ENCODE measurements at regions not wholly inside any gene's neighbourhood (a gene's known extent, or its start where the extent isn't known, plus 50 kb on each side); places are given as distances from the start of the nearest gene placed in this dataset.

DNA sequence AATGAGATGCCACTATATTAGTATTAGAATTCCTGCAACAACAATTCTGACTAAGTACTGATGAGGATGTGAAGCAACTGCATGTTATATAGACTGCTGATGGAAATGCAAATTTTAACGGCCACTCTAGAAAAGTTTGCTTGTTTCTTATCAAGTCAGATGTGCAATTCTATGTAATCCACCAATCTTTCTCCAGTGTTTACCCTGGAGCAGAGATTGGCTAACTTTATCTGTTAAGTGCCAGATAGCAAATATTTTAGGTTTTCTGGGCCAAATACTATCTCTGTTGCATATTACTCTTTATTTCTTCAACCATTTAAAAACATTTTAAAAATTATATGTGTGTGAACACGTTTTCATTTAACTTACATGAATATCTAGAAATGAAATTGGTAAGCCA, 586.9 kb downstream of the FAM181B start:
- H3K27ac ChIP-seq (ENCODE audit: insufficient read length, low read depth, low read length): no peak overlapping the region
- no peak overlapping the region for H2AFZ ChIP-seq (ENCODE audit: low read length)
- H3K14ac ChIP-seq (ENCODE audit: insufficient read depth, low read length): no peak overlapping the region
- H2BK5ac ChIP-seq (ENCODE audit: insufficient read length, low read length): no peak overlapping the region
- no peak overlapping the region for H3K4me2 ChIP-seq (ENCODE audit: insufficient read depth, insufficient read length, low read length)
- no peak for DNase-seq
- H4K91ac ChIP-seq (ENCODE audit: insufficient read length, low read depth, low read length): no peak overlapping the region
- H4K20me1 ChIP-seq (ENCODE audit: control insufficient read depth, insufficient read depth, insufficient read length): no peaks in the 10 kb centered on the region
- Mint-ChIP-seq H3K36me3 (ENCODE audit: insufficient read depth in 1 of 3, low read depth in 3 of 3) (no peaks in the 10 kb centered on the region), H3K4me3 (no peak overlapping the region), H3K27ac (no peak overlapping the region), H3K4me1 (peaks cover 6% of the 10 kb centered on the region in 2 experiments), H3K9me3 (no peaks in the 10 kb centered on the region), H3K27me3 (ENCODE audit: low read depth) (no peaks in the 10 kb centered on the region)
- TF ChIP-seq, protein P1, sequence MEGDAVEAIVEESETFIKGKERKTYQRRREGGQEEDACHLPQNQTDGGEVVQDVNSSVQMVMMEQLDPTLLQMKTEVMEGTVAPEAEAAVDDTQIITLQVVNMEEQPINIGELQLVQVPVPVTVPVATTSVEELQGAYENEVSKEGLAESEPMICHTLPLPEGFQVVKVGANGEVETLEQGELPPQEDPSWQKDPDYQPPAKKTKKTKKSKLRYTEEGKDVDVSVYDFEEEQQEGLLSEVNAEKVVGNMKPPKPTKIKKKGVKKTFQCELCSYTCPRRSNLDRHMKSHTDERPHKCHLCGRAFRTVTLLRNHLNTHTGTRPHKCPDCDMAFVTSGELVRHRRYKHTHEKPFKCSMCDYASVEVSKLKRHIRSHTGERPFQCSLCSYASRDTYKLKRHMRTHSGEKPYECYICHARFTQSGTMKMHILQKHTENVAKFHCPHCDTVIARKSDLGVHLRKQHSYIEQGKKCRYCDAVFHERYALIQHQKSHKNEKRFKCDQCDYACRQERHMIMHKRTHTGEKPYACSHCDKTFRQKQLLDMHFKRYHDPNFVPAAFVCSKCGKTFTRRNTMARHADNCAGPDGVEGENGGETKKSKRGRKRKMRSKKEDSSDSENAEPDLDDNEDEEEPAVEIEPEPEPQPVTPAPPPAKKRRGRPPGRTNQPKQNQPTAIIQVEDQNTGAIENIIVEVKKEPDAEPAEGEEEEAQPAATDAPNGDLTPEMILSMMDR (conservative IDR thresholded peaks at IDR 0.05): no peak
- no peak overlapping the region for H2BK20ac ChIP-seq (ENCODE audit: low read depth, low read length, poor library complexity, severe bottlenecking)
- H2BK12ac ChIP-seq (ENCODE audit: insufficient read length, low read depth, low read length): no peak overlapping the region
- WGBS (ENCODE audit: extremely low coverage, insufficient read length, low lambda C conversion rate): no CpG with 5 or more reads among the region's 2 CpGs
- no peaks in the 10 kb centered on the region for H3K4me1 ChIP-seq (ENCODE audit: insufficient read depth, low read length)
- no peak overlapping the region for H3K4ac ChIP-seq (ENCODE audit: low read depth, low read length)
- no peaks in the 10 kb centered on the region for H3K9me3 ChIP-seq (ENCODE audit: control insufficient read depth, low read depth, low read length)
- H2AK5ac ChIP-seq (ENCODE audit: insufficient read length, low read length): no peak overlapping the region
- H3T11ph ChIP-seq (ENCODE audit: low read length): no peak overlapping the region
- H3K79me2 ChIP-seq (ENCODE audit: insufficient read depth, low read length): no peaks in the 10 kb centered on the region
- no peak overlapping the region for H2BK15ac ChIP-seq (ENCODE audit: low read depth, low read length)
- H3K18ac ChIP-seq (ENCODE audit: insufficient read length, low read depth, low read length): no peak overlapping the region
- no peaks in the 10 kb centered on the region for H3K79me1 ChIP-seq (ENCODE audit: insufficient read depth, low read depth, low read length, poor library complexity, severe bottlenecking)
- H2BK120ac ChIP-seq (ENCODE audit: low read depth, low read length, poor library complexity, severe bottlenecking): no peak overlapping the region
- no peak overlapping the region for H3K56ac ChIP-seq (ENCODE audit: insufficient read length, low read depth, low read length)
- H3K23ac ChIP-seq (ENCODE audit: insufficient read length, low read depth, low read length): no peak overlapping the region
- no peaks in the 10 kb centered on the region for H3K27me3 ChIP-seq (ENCODE audit: insufficient read depth, low read length)
- no peak overlapping the region for H4K5ac ChIP-seq (ENCODE audit: insufficient read length, low read depth, low read length)
- no peak overlapping the region for H4K8ac ChIP-seq (replicated peaks; ENCODE audit: insufficient read length, low read depth, low read length)
- H3K9ac ChIP-seq (ENCODE audit: extremely low read depth, insufficient read length, low read length): no peak overlapping the region
- H3K23me2 ChIP-seq (ENCODE audit: insufficient read length, low read depth, low read length, poor library complexity, severe bottlenecking): no peaks in the 10 kb centered on the region

Measured in H9 (cell line).